Sigmoid colon (tissue), 3 donors: ENCODE measurements at regions not wholly inside any gene's neighbourhood (a gene's known extent, or its start where the extent isn't known, plus 50 kb on each side); places are given as distances from the start of the nearest gene placed in this dataset.
"Not testable (repeated sequence)": the region's sequence is repeated elsewhere in the genome, so short reads cannot be mapped to it uniquely, and the experiment has no call there.

Experiments used
- POLR2A ChIP-seq, 2 donors: fragments of 450-650 bp; IDR thresholded peaks; one replicate each; pipeline ENCODE4 v1.6.1; 2016; ENCODE audit warnings: antibody characterized with exemption in 2 of 2, mild to moderate bottlenecking in 2 of 2, moderate library complexity in 2 of 2
- TF ChIP-seq, protein P1 (sequence below), 4 experiments: fragments of 450-650 bp in 3 of 4; fragments of 200-600 bp in 1 of 4; IDR thresholded peaks; one replicate each; pipeline ENCODE4 v1.5.1; 2016 to 2019; ENCODE audit warnings: antibody characterized with exemption in 4 of 4, mild to moderate bottlenecking in 3 of 4, moderate library complexity in 2 of 4

DNA sequence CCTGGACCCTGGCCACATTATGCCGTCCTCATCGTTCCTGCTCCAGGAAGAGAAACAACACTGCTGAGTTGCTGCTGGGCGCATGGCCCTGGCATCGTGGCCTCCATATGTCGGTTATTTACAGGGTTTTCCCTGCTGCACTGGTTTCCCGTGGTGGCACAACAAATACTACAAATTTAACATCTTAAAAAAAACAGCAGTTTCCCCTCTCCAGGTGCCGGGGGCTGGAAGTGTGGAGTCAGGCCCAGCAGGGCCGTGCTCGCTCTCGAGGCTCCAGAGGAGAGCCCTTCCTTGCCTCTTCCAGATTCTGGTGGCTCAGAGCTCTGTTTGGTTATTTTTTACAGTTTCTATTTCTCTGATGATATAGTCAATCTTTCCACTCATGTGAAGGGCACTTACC, 777.8 kb upstream of the TPTE start:
- TF ChIP-seq, protein P1, sequence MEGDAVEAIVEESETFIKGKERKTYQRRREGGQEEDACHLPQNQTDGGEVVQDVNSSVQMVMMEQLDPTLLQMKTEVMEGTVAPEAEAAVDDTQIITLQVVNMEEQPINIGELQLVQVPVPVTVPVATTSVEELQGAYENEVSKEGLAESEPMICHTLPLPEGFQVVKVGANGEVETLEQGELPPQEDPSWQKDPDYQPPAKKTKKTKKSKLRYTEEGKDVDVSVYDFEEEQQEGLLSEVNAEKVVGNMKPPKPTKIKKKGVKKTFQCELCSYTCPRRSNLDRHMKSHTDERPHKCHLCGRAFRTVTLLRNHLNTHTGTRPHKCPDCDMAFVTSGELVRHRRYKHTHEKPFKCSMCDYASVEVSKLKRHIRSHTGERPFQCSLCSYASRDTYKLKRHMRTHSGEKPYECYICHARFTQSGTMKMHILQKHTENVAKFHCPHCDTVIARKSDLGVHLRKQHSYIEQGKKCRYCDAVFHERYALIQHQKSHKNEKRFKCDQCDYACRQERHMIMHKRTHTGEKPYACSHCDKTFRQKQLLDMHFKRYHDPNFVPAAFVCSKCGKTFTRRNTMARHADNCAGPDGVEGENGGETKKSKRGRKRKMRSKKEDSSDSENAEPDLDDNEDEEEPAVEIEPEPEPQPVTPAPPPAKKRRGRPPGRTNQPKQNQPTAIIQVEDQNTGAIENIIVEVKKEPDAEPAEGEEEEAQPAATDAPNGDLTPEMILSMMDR (IDR thresholded peaks at IDR 0.05) = not testable (repeated sequence)
- not testable (repeated sequence) for TF ChIP-seq POLR2A (IDR thresholded peaks at IDR 0.05)
